BE2C (cell line): ENCODE measurements at regions not wholly inside any gene's neighbourhood (a gene's known extent, or its start where the extent isn't known, plus 50 kb on each side); places are given as distances from the start of the nearest gene placed in this dataset.

Experiments
- DNase-seq: peaks from one replicate; pipeline ENCODE4 v3.0.0-alpha.2; 2020
- H3K27me3 ChIP-seq: fragments of 250-450 bp; sonication (Bioruptor Pico); 2 replicates; pipeline ENCODE4 v1.5.1; 2020; ENCODE audit warnings: mild to moderate bottlenecking
- H3K36me3 ChIP-seq: fragments of 250-450 bp; sonication (Bioruptor Pico); 2 replicates; pipeline ENCODE4 v1.5.1; 2020; ENCODE audit warnings: mild to moderate bottlenecking
- H3K4me1 ChIP-seq: fragments of 250-450 bp; sonication (Bioruptor Pico); 2 replicates; pipeline ENCODE4 v1.5.1; 2020
- H3K4me3 ChIP-seq: 2 replicates; pipeline ENCODE4 v1.5.1; 2011; ENCODE audit warnings: low read depth, low read length
- H3K9me3 ChIP-seq: fragments of 250-450 bp; sonication (Bioruptor Pico); 2 replicates; pipeline ENCODE4 v1.5.1; 2020
- TF ChIP-seq, protein P1 (sequence below): IDR thresholded peaks from 2 replicates; pipeline ENCODE4 v1.5.1; 2012; ENCODE audit warnings: mild to moderate bottlenecking, low read depth, low read length

DNA sequence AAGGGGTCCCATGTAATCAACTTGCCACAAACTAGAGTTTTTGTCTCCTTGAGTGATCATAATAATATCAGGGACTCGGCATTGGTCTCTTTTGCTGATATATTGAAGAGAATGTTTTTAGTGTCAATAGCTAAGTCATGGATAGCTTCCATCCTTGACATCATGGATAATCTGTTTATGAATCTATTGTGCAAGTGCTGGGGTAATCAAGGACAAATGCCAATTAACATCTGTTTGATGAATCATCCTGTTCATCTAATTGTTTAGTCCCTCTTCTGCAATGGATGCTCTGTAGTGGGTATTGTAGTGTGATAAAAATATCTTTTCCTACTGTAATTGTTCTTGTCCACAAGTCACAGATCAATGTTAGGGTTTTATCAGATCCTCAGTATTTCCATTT, 607.5 kb upstream of the SEMA6A start:
- Histone ChIP-seq H3K4me1 (peaks cover 10% of the 10 kb centered on the region), H3K9me3 (no peaks in the 10 kb centered on the region), H3K27me3 (no peaks in the 10 kb centered on the region), H3K36me3 (no peaks in the 10 kb centered on the region), H3K4me3 (no peak overlapping the region)
- DNase-seq, result no peak
- TF ChIP-seq, protein P1, sequence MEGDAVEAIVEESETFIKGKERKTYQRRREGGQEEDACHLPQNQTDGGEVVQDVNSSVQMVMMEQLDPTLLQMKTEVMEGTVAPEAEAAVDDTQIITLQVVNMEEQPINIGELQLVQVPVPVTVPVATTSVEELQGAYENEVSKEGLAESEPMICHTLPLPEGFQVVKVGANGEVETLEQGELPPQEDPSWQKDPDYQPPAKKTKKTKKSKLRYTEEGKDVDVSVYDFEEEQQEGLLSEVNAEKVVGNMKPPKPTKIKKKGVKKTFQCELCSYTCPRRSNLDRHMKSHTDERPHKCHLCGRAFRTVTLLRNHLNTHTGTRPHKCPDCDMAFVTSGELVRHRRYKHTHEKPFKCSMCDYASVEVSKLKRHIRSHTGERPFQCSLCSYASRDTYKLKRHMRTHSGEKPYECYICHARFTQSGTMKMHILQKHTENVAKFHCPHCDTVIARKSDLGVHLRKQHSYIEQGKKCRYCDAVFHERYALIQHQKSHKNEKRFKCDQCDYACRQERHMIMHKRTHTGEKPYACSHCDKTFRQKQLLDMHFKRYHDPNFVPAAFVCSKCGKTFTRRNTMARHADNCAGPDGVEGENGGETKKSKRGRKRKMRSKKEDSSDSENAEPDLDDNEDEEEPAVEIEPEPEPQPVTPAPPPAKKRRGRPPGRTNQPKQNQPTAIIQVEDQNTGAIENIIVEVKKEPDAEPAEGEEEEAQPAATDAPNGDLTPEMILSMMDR, result no peak

DNA sequence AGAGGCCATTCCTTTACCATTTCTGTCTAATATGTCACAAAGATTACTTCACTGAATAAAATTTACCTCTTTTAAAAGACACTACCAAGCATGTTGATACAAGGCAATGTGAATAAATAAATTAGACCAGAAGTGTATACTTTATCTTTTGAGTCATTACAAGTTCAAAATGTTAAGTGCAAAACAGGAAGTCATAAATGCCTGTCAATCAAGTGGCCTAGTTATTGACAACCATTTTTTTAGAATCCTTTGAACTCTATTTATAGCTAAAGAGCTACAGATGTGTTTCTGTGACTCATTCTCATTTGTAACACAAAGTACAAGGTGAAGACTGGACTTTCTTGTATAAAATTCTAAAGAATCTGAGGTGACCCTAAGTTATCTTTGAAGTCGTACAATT, 602.7 kb upstream of the SEMA6A start:
- no peak for DNase-seq
- TF ChIP-seq, protein P1, result no peak
- no peaks in the 10 kb centered on the region for H3K9me3 ChIP-seq
- H3K27me3 ChIP-seq, result no peaks in the 10 kb centered on the region
- H3K4me1 ChIP-seq, result no peaks in the 10 kb centered on the region
- no peaks in the 10 kb centered on the region for H3K36me3 ChIP-seq
- H3K4me3 ChIP-seq, result no peak overlapping the region

DNA sequence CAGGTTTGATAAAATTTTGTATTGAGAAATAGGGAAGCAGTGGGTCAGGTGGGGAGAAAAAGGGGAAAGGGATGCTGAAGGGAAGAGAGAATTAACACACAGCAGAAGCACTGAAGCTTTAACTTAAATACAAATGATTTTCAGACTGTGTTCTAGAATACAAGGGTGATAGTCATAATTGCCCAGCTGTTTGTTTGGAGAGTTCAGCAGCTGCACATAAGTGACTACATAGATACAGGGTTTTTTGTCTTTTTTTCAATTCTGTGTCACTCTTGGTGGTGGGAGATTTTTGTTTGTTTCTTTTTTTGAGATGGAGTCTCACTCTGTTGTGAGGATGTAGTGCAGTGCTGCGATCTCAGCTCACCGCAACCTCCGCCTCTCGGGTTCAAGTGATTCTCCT, 590.4 kb upstream of the SEMA6A start:
- DNase-seq, result no peak
- TF ChIP-seq, protein P1, result no peak
- Histone ChIP-seq H3K9me3 (no peaks in the 10 kb centered on the region), H3K27me3 (no peaks in the 10 kb centered on the region), H3K4me3 (no peak overlapping the region), H3K4me1 (no peaks in the 10 kb centered on the region; the same call in 1 of the 2 replicates), H3K36me3 (no peaks in the 10 kb centered on the region)

DNA sequence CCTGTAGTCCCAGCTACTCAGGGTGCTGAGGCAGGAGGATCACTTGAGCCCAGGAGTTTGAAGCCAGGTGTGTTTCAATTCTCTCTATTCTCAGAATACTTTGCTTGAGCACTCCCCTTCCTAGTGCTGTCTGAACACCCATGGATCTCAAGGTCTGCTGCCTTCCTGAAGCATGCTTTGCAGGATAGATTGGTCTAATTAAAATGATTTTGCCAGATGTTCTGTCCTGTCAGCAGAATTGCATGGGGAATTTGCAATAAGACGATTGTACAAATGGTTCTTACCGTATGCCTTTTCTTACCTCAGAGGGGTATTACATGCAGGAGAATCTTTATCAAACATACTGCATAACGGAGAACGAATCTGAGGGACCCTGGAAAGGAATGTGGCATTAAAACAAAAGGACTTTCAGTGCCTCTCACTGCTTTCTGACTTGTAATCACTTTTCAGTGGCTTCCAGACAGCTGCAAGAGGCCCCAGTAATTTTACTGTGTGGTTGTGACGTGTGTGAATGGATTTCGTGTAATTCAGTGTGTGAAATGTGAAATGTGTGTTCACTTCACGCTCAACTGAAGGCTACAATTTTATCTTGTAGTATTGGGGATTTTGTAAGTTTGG, 587.2 kb upstream of the SEMA6A start:
- TF ChIP-seq, protein P1, result no peak
- no peaks in the 10 kb centered on the region; the same call in 1 of the 2 replicates for H3K4me1 ChIP-seq

DNA sequence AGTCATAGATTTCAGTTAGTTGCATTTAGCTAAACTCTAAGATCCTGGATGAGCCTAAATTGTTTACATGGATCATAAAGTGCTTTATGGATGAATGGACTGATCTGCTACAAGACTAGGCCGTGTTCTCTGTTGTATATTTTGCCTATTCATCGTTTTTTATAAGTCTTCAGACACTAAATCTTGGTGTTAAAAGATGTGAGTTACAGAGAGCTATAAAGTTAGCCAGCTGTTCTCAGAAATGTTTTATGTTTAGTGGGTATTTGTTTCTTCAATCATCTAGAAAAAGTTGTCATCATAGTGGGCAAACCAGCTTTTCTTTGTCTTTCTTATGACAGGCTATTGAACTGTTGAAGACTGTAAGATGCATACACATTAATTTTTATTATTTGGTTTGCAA, 585.8 kb upstream of the SEMA6A start:
- no peak overlapping the region for H3K4me3 ChIP-seq
- no peak for DNase-seq
- H3K36me3 ChIP-seq, result no peaks in the 10 kb centered on the region
- TF ChIP-seq, protein P1, result no peak
- H3K9me3 ChIP-seq, result no peaks in the 10 kb centered on the region
- H3K27me3 ChIP-seq, result no peaks in the 10 kb centered on the region
- no peaks in the 10 kb centered on the region; the same call in 1 of the 2 replicates for H3K4me1 ChIP-seq

More for the DNA sequence above, 587.2 kb upstream of the SEMA6A start:
- no peaks in the 10 kb centered on the region for H3K27me3 ChIP-seq
- H3K4me3 ChIP-seq, result no peak overlapping the region
- H3K9me3 ChIP-seq, result no peaks in the 10 kb centered on the region
- H3K36me3 ChIP-seq, result no peaks in the 10 kb centered on the region
- no peak for DNase-seq

DNA sequence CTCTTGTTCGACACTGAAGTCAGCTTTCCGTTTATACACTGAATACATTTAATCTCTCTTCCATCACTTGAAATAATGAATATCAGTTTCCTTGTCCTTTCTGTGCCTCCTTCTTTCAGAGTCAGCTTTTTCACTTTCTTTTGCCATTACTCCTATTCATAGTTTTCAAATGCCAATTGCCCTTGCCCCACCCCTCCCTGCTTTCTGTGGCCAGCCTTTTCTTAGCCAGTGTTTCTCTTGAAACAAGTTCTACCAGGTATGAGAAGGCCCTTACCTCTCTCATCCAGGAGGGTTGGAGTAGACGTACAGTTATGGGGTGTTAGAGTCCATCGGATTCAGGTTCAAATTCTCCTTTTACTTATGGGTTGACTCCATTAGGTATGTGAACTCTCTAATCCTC, 574.7 kb upstream of the SEMA6A start:
- DNase-seq, result no peak

More for the DNA sequence above, 574.7 kb upstream of the SEMA6A start:
- H3K36me3 ChIP-seq, result no peaks in the 10 kb centered on the region
- H3K4me1 ChIP-seq, result no peaks in the 10 kb centered on the region; the same call in none of the 2 replicates
- H3K9me3 ChIP-seq, result no peaks in the 10 kb centered on the region
- TF ChIP-seq, protein P1, result no peak
- H3K27me3 ChIP-seq, result no peaks in the 10 kb centered on the region
- no peak overlapping the region for H3K4me3 ChIP-seq
